ENCODE measurements at regions not wholly inside any gene's neighbourhood (a gene's known extent, or its start where the extent isn't known, plus 50 kb on each side); places are given as distances from the start of the nearest gene placed in this dataset.

- TF ChIP-seq CTCF (IDR thresholded peaks at IDR 0.05; ENCODE audit: low read depth, low read length, poor library complexity, severe bottlenecking) (no peak), EZH2phosphoT487 (IDR thresholded peaks at IDR 0.05; ENCODE audit: borderline replicate concordance, low read length) (no peak)
- no peaks in the 10 kb centered on the region for H3K36me3 ChIP-seq (ENCODE audit: control insufficient read depth, low read length)
- H3K27me3 ChIP-seq (ENCODE audit: control insufficient read depth, low read length) = no peaks in the 10 kb centered on the region; the same call in 1 of the 2 replicates
- H3K4me3 ChIP-seq (ENCODE audit: low read length) = no peak overlapping the region
- no peaks in the 10 kb centered on the region for H4K20me1 ChIP-seq (ENCODE audit: control insufficient read depth, insufficient read depth, low read depth, low read length)
- H3K27ac ChIP-seq (ENCODE audit: low read depth, low read length) = no peak overlapping the region
- H3K4me1 ChIP-seq (ENCODE audit: control insufficient read depth, low read length) = no peaks in the 10 kb centered on the region
- H3K9me2 ChIP-seq (replicated peaks; ENCODE audit: control insufficient read depth, low read length) = no peaks in the 10 kb centered on the region
- H3K4me2 ChIP-seq (ENCODE audit: low read length) = no peak overlapping the region
- H3F3A ChIP-seq (ENCODE audit: control insufficient read depth, insufficient read depth) = no peaks in the 10 kb centered on the region
- no peaks in the 10 kb centered on the region for H3K9me3 ChIP-seq (ENCODE audit: control insufficient read depth, insufficient read depth, low read length)
- H3K79me2 ChIP-seq (ENCODE audit: control insufficient read depth, low read length) = no peaks in the 10 kb centered on the region
Observed at GRCh38 chr22:48563966-48564330, 1263.7 kb downstream of the BRD1 start.

- Histone ChIP-seq H3K9me3 (ENCODE audit: control insufficient read depth, insufficient read depth, low read length) (no peaks in the 10 kb centered on the region), H3K9me2 (replicated peaks; ENCODE audit: control insufficient read depth, low read length) (no peaks in the 10 kb centered on the region), H4K20me1 (ENCODE audit: control insufficient read depth, insufficient read depth, low read depth, low read length) (no peaks in the 10 kb centered on the region)
Observed at GRCh38 chr22:48563118-48563965, 1264.3 kb downstream of the BRD1 start.

DNA sequence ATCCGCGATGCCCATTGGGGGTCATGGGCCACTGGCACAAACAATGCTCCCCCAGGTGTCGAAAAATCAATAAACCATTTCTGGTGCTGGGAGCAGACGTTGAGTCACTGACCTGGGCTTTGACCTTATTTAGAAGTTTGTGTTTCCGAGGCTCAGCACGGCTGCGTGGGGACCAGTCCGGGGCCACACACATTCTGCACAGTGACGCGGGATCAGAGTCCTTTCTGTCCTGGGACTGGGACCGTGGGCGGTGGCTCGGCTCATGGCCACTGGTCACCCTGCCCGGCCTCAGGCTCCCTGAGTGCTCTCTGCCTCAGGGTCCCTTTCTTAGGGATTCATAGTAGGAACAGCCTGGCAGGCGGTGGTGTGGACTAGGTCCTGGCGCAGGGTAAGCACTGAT, 1266.0 kb downstream of the BRD1 start:
- H3K79me2 ChIP-seq (ENCODE audit: control insufficient read depth, low read length) = no peaks in the 10 kb centered on the region
- no peak overlapping the region for H3K4me3 ChIP-seq (ENCODE audit: low read length)
- no peaks in the 10 kb centered on the region; the same call in 1 of the 2 replicates for H3K27me3 ChIP-seq (ENCODE audit: control insufficient read depth, low read length)
- no peak overlapping the region for H3K27ac ChIP-seq (ENCODE audit: low read depth, low read length)
- no peaks in the 10 kb centered on the region for H3K36me3 ChIP-seq (ENCODE audit: control insufficient read depth, low read length)
- H3K9me2 ChIP-seq (replicated peaks; ENCODE audit: control insufficient read depth, low read length) = no peaks in the 10 kb centered on the region
- no peak for TF ChIP-seq EZH2phosphoT487 (IDR thresholded peaks at IDR 0.05; ENCODE audit: borderline replicate concordance, low read length)
- TF ChIP-seq CTCF (IDR thresholded peaks at IDR 0.05; ENCODE audit: low read depth, low read length, poor library complexity, severe bottlenecking) = no peak
- H3K9me3 ChIP-seq (ENCODE audit: control insufficient read depth, insufficient read depth, low read length) = no peaks in the 10 kb centered on the region
- H3K4me1 ChIP-seq (ENCODE audit: control insufficient read depth, low read length) = no peaks in the 10 kb centered on the region
- no peak overlapping the region for H3K4me2 ChIP-seq (ENCODE audit: low read length)
- no peaks in the 10 kb centered on the region for H4K20me1 ChIP-seq (ENCODE audit: control insufficient read depth, insufficient read depth, low read depth, low read length)
- H3F3A ChIP-seq (ENCODE audit: control insufficient read depth, insufficient read depth) = no peaks in the 10 kb centered on the region

More at GRCh38 chr22:48563118-48563965, 1264.3 kb downstream of the BRD1 start:
- Histone ChIP-seq H3K27ac (ENCODE audit: low read depth, low read length) (no peak overlapping the region), H3K36me3 (ENCODE audit: control insufficient read depth, low read length) (no peaks in the 10 kb centered on the region), H3K4me3 (ENCODE audit: low read length) (no peak overlapping the region), H3K79me2 (ENCODE audit: control insufficient read depth, low read length) (no peaks in the 10 kb centered on the region), H3K27me3 (ENCODE audit: control insufficient read depth, low read length) (no peaks in the 10 kb centered on the region; the same call in 1 of the 2 replicates), H3K4me1 (ENCODE audit: control insufficient read depth, low read length) (no peaks in the 10 kb centered on the region), H3F3A (ENCODE audit: control insufficient read depth, insufficient read depth) (no peaks in the 10 kb centered on the region), H3K4me2 (ENCODE audit: low read length) (no peak overlapping the region)
- TF ChIP-seq EZH2phosphoT487 (IDR thresholded peaks at IDR 0.05; ENCODE audit: borderline replicate concordance, low read length) (no peak), CTCF (IDR thresholded peaks at IDR 0.05; ENCODE audit: low read depth, low read length, poor library complexity, severe bottlenecking) (no peak)
